ENCODE measurements at regions not wholly inside any gene's neighbourhood (a gene's known extent, or its start where the extent isn't known, plus 50 kb on each side); places are given as distances from the start of the nearest gene placed in this dataset.

GRCh38 chr2:107266555-107266954, 380.6 kb upstream of the ST6GAL2 start:
- no peaks in the 10 kb centered on the region for H3K36me3 ChIP-seq (replicated peaks in 1 of 2; ENCODE audit: control insufficient read depth in 1 of 2, insufficient read depth in 2 of 2, low read length in 1 of 2)
- H3K9ac ChIP-seq, result no peak overlapping the region
- H3K27ac ChIP-seq (ENCODE audit: low read depth in 2 of 2, low read length in 1 of 2), result no peak overlapping the region
- H3K9me2 ChIP-seq, result no peaks in the 10 kb centered on the region
- H2AFZ ChIP-seq (ENCODE audit: low read depth), result no peak overlapping the region
- H3F3A ChIP-seq (replicated peaks; ENCODE audit: insufficient read depth), result no peaks in the 10 kb centered on the region
- TF ChIP-seq NRF1 (IDR thresholded peaks at IDR 0.05; ENCODE audit: low read depth, low read length) (no peak), TEAD4 (IDR thresholded peaks at IDR 0.05; ENCODE audit: borderline replicate concordance, insufficient read depth) (no peak), POLR2AphosphoS5 (IDR thresholded peaks at IDR 0.05; ENCODE audit: low read depth, low read length) (no peak), MEF2A (IDR thresholded peaks at IDR 0.05; ENCODE audit: borderline replicate concordance, low read depth) (no peak), SMC3 (IDR thresholded peaks at IDR 0.05; ENCODE audit: low read depth, low read length) (no peak), MXI1 (IDR thresholded peaks at IDR 0.05; ENCODE audit: low read depth, low read length) (no peak), ZBTB33 (IDR thresholded peaks at IDR 0.05; ENCODE audit: borderline replicate concordance, low read depth) (no peak)
- no peaks in the 10 kb centered on the region for H3K79me2 ChIP-seq (ENCODE audit: insufficient read depth)
- no peak overlapping the region for H3K4me3 ChIP-seq (ENCODE audit: low read depth in 2 of 2, low read length in 1 of 2)
- ChIA-PET CTCF (interaction anchor here (1.2 kb wide), 1 partner anchor 19 kb away, joined by 3 read pairs; no protein-coding TSS in a partner anchor), POLR2A (no interaction called here)
- H4K20me1 ChIP-seq (ENCODE audit: insufficient read depth), result no peaks in the 10 kb centered on the region
- no peak for DNase-seq
- H3K9me3 ChIP-seq, result no peaks in the 10 kb centered on the region
- H3K4me1 ChIP-seq (ENCODE audit: control insufficient read depth in 1 of 2, insufficient read depth in 2 of 2, low read depth in 1 of 2, low read length in 1 of 2), result peaks cover 0 to 5% of the 10 kb centered on the region in 2 experiments; a peak in 1 of 4 replicates
- no peak overlapping the region for H3K4me2 ChIP-seq
- WGBS (ENCODE audit: low lambda C conversion rate), result 83% methylated on average over 1 of the region's 1 CpG
- no peaks in the 10 kb centered on the region for H3K27me3 ChIP-seq (ENCODE audit: insufficient read depth)

- Histone ChIP-seq H3K9me3 (no peaks in the 10 kb centered on the region), H3K36me3 (replicated peaks in 1 of 2; ENCODE audit: control insufficient read depth in 1 of 2, insufficient read depth in 2 of 2, low read length in 1 of 2) (no peaks in the 10 kb centered on the region), H3K4me3 (ENCODE audit: low read depth in 2 of 2, low read length in 1 of 2) (no peak overlapping the region), H3K79me2 (ENCODE audit: insufficient read depth) (no peaks in the 10 kb centered on the region), H3K9ac (no peak overlapping the region), H2AFZ (ENCODE audit: low read depth) (no peak overlapping the region), H3K9me2 (no peaks in the 10 kb centered on the region), H3K27me3 (ENCODE audit: insufficient read depth) (no peaks in the 10 kb centered on the region), H3K27ac (ENCODE audit: low read depth in 2 of 2, low read length in 1 of 2) (no peak overlapping the region), H3K4me1 (ENCODE audit: control insufficient read depth in 1 of 2, insufficient read depth in 2 of 2, low read depth in 1 of 2, low read length in 1 of 2) (peaks cover 0 to 5% of the 10 kb centered on the region in 2 experiments; a peak in 1 of 4 replicates), H3K4me2 (no peak overlapping the region), H3F3A (replicated peaks; ENCODE audit: insufficient read depth) (no peaks in the 10 kb centered on the region), H4K20me1 (ENCODE audit: insufficient read depth) (no peaks in the 10 kb centered on the region)
- CTCF ChIA-PET, result interaction anchor here (1.2 kb wide), 1 partner anchor 19 kb away, joined by 3 read pairs; no protein-coding TSS in a partner anchor
- POLR2A ChIA-PET, result no interaction called here
- DNase-seq, result no peak
- WGBS (ENCODE audit: low lambda C conversion rate), result 36% methylated on average over 3 of the region's 3 CpGs
- TF ChIP-seq TEAD4 (IDR thresholded peaks at IDR 0.05; ENCODE audit: borderline replicate concordance, insufficient read depth) (no peak), ZBTB33 (IDR thresholded peaks at IDR 0.05; ENCODE audit: borderline replicate concordance, low read depth) (no peak), MAX (IDR thresholded peaks at IDR 0.05; ENCODE audit: low read depth) (no peak), FOXJ3 (CRISPR knock-in tag; IDR thresholded peaks at IDR 0.05) (no peak), MEF2A (IDR thresholded peaks at IDR 0.05; ENCODE audit: borderline replicate concordance, low read depth) (no peak), EZH2phosphoT487 (IDR thresholded peaks at IDR 0.05; ENCODE audit: borderline replicate concordance, low read depth) (no peak), RAD21 (IDR thresholded peaks at IDR 0.05; ENCODE audit: low read length) (no peak), IRF3 (IDR thresholded peaks at IDR 0.05; ENCODE audit: low read depth, low read length) (no peak), MXI1 (IDR thresholded peaks at IDR 0.05; ENCODE audit: low read depth, low read length) (no peak), FOXM1 (IDR thresholded peaks at IDR 0.05; ENCODE audit: low read depth) (no peak), CHD2 (IDR thresholded peaks at IDR 0.05; ENCODE audit: low read length, partially characterized antibody) (no peak), EP300 (IDR thresholded peaks at IDR 0.05; ENCODE audit: borderline replicate concordance in 1 of 2, low read depth in 1 of 2, low read length in 1 of 2) (no peak), RXRA (IDR thresholded peaks at IDR 0.05; ENCODE audit: borderline replicate concordance, low read depth) (no peak), USF2 (IDR thresholded peaks at IDR 0.05; ENCODE audit: borderline replicate concordance, low read depth, low read length) (no peak), USF1 (IDR thresholded peaks at IDR 0.05; ENCODE audit: borderline replicate concordance, low read depth) (no peak)
Observed at GRCh38 chr2:107267086-107267485, 381.1 kb upstream of the ST6GAL2 start.

All from SK-N-SH (cell line).